K562 (cell line): ENCODE measurements at regions not wholly inside any gene's neighbourhood (a gene's known extent, or its start where the extent isn't known, plus 50 kb on each side); places are given as distances from the start of the nearest gene placed in this dataset.

Experiments used
- EZH2 ChIP-seq: IDR thresholded peaks from 2 replicates; pipeline ENCODE4 v1.6.1; 2012; ENCODE audit warnings: low read depth, mild to moderate bottlenecking, inconsistent platforms, low read length, borderline replicate concordance
- MAZ ChIP-seq, 2 experiments: fragments of 450-650 bp in 1 of 2; sonication (generic) in 1 of 2; formaldehyde crosslinking; IDR thresholded peaks in 1 of 2; conservative IDR thresholded peaks in 1 of 2; 2 replicates each; pipeline versions ENCODE4 v1.4.0 to v1.5.0; 2020; ENCODE audit warnings: mild to moderate bottlenecking in 1 of 2, missing genetic modification reagents in 1 of 2
- RCOR1 ChIP-seq, 2 experiments: IDR thresholded peaks; 2 replicates each; pipeline ENCODE4 v1.6.1; 2012; ENCODE audit warnings: low read depth in 2 of 2, low read length in 2 of 2, borderline replicate concordance in 1 of 2, improper control_type of control experiment in 1 of 2
- SNRNP70 ChIP-seq: fragments of 200-400 bp; formaldehyde crosslinking; optimal IDR thresholded peaks from 2 replicates; pipeline ENCODE3; 2017; ENCODE audit warnings: low read depth, low read length
- STAG1 ChIP-seq: sonication (generic); formaldehyde crosslinking; IDR thresholded peaks from 2 replicates; pipeline ENCODE4 v1.5.0; 2020; ENCODE audit warnings: missing genetic modification reagents, borderline replicate concordance
- TARDBP ChIP-seq: fragments of 450-650 bp; IDR thresholded peaks from 2 replicates; pipeline ENCODE4 v1.6.1; 2016
- TBP ChIP-seq: optimal IDR thresholded peaks from 2 replicates; pipeline ENCODE3; 2011; ENCODE audit warnings: low read depth, low read length, improper control_type of control experiment
- TF ChIP-seq, protein P1 (sequence below), 2 experiments: fragments of 450-650 bp in 1 of 2; sonication (generic) in 1 of 2; formaldehyde crosslinking in 1 of 2; IDR thresholded peaks; 2 replicates each; pipeline versions ENCODE4 v1.7.1 to v1.9.0; 2016 to 2022; ENCODE audit warnings: inconsistent platforms in 1 of 2, mild to moderate bottlenecking in 1 of 2, missing genetic modification reagents in 1 of 2
- TF ChIP-seq, protein P2 (sequence below): fragments of 150-350 bp; conservative IDR thresholded peaks from 2 replicates; pipeline ENCODE4 v1.6.1; 2014; ENCODE audit warnings: low read length
- TF ChIP-seq, protein P3 (sequence below), 3 experiments: IDR thresholded peaks in 2 of 3; conservative IDR thresholded peaks in 1 of 3; 2 replicates each; pipeline ENCODE4 v1.5.1; 2011 to 2012; ENCODE audit warnings: low read length in 3 of 3, mild to moderate bottlenecking in 3 of 3, control low read depth in 2 of 3, improper control_type of control experiment in 1 of 3, inconsistent platforms in 1 of 3, low read depth in 1 of 3, mixed read lengths in 1 of 3, moderate library complexity in 1 of 3; ENCODE audit not compliant: insufficient read depth in 2 of 3
- TF ChIP-seq, protein P4 (sequence below): fragments of 250-450 bp; sonication (Bioruptor Pico); IDR thresholded peaks from 2 replicates; pipeline ENCODE4 v1.6.1; 2021; ENCODE audit warnings: mild to moderate bottlenecking

DNA sequence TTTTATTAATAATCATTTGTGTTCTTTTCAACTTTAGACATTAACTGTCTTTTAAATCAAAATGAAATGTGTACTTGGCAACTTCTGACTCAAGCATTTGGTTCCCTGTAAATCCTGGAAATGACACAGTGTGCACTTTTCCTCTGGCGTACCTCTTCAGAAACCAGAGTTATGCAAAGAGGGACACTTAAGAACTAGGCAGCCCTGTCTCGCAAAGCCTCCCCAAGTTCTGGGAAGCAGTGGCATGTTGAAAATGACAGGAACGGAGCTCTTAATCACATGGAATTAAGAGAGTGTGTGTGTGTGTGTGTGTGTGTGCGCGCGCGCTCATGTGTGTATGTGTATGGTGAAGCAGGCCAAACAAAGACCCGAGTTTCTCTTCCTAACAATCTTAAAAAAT, 707.4 kb downstream of the MECOM start:
- TF ChIP-seq EZH2 (no peak), STAG1 (CRISPR knock-in tag) (no peak), MAZ (CRISPR knock-in tag; conservative IDR thresholded peaks at IDR 0.05 in 1 of 2, IDR thresholded peaks at IDR 0.05 in 1 of 2) (no peak), TARDBP (no peak), RCOR1 (IDR thresholded peaks at IDR 0.05; ENCODE audit: borderline replicate concordance in 1 of 2, low read depth in 2 of 2, low read length in 2 of 2) (no peak), SNRNP70 (no peak), TBP (no peak)
- TF ChIP-seq, protein P1, sequence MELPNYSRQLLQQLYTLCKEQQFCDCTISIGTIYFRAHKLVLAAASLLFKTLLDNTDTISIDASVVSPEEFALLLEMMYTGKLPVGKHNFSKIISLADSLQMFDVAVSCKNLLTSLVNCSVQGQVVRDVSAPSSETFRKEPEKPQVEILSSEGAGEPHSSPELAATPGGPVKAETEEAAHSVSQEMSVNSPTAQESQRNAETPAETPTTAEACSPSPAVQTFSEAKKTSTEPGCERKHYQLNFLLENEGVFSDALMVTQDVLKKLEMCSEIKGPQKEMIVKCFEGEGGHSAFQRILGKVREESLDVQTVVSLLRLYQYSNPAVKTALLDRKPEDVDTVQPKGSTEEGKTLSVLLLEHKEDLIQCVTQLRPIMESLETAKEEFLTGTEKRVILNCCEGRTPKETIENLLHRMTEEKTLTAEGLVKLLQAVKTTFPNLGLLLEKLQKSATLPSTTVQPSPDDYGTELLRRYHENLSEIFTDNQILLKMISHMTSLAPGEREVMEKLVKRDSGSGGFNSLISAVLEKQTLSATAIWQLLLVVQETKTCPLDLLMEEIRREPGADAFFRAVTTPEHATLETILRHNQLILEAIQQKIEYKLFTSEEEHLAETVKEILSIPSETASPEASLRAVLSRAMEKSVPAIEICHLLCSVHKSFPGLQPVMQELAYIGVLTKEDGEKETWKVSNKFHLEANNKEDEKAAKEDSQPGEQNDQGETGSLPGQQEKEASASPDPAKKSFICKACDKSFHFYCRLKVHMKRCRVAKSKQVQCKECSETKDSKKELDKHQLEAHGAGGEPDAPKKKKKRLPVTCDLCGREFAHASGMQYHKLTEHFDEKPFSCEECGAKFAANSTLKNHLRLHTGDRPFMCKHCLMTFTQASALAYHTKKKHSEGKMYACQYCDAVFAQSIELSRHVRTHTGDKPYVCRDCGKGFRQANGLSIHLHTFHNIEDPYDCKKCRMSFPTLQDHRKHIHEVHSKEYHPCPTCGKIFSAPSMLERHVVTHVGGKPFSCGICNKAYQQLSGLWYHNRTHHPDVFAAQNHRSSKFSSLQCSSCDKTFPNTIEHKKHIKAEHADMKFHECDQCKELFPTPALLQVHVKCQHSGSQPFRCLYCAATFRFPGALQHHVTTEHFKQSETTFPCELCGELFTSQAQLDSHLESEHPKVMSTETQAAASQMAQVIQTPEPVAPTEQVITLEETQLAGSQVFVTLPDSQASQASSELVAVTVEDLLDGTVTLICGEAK (IDR thresholded peaks at IDR 0.05) = no peak
- TF ChIP-seq, protein P1 (CRISPR knock-in tag; IDR thresholded peaks at IDR 0.05) = no peak
- TF ChIP-seq, protein P2, sequence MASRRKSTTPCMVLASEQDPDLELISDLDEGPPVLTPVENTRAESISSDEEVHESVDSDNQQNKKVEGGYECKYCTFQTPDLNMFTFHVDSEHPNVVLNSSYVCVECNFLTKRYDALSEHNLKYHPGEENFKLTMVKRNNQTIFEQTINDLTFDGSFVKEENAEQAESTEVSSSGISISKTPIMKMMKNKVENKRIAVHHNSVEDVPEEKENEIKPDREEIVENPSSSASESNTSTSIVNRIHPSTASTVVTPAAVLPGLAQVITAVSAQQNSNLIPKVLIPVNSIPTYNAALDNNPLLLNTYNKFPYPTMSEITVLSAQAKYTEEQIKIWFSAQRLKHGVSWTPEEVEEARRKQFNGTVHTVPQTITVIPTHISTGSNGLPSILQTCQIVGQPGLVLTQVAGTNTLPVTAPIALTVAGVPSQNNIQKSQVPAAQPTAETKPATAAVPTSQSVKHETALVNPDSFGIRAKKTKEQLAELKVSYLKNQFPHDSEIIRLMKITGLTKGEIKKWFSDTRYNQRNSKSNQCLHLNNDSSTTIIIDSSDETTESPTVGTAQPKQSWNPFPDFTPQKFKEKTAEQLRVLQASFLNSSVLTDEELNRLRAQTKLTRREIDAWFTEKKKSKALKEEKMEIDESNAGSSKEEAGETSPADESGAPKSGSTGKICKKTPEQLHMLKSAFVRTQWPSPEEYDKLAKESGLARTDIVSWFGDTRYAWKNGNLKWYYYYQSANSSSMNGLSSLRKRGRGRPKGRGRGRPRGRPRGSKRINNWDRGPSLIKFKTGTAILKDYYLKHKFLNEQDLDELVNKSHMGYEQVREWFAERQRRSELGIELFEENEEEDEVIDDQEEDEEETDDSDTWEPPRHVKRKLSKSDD = no peak
- TF ChIP-seq, protein P3, sequence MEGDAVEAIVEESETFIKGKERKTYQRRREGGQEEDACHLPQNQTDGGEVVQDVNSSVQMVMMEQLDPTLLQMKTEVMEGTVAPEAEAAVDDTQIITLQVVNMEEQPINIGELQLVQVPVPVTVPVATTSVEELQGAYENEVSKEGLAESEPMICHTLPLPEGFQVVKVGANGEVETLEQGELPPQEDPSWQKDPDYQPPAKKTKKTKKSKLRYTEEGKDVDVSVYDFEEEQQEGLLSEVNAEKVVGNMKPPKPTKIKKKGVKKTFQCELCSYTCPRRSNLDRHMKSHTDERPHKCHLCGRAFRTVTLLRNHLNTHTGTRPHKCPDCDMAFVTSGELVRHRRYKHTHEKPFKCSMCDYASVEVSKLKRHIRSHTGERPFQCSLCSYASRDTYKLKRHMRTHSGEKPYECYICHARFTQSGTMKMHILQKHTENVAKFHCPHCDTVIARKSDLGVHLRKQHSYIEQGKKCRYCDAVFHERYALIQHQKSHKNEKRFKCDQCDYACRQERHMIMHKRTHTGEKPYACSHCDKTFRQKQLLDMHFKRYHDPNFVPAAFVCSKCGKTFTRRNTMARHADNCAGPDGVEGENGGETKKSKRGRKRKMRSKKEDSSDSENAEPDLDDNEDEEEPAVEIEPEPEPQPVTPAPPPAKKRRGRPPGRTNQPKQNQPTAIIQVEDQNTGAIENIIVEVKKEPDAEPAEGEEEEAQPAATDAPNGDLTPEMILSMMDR (IDR thresholded peaks at IDR 0.05 in 2 of 3, conservative IDR thresholded peaks at IDR 0.05 in 1 of 3; ENCODE audit: insufficient read depth in 2 of 3, low read depth in 1 of 3, low read length in 3 of 3) = no peak
- TF ChIP-seq, protein P4, sequence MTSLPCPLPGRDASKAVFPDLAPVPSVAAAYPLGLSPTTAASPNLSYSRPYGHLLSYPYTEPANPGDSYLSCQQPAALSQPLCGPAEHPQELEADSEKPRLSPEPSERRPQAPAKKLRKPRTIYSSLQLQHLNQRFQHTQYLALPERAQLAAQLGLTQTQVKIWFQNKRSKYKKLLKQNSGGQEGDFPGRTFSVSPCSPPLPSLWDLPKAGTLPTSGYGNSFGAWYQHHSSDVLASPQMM (CRISPR knock-in tag) = no peak
